Activated naive CD8-positive, alpha-beta T cell treated with anti-CD3 and anti-CD28 coated beads, Interleukin-2, amount 50 U/mL, for 16 hours (primary cell): ENCODE measurements at regions not wholly inside any gene's neighbourhood (a gene's known extent, or its start where the extent isn't known, plus 50 kb on each side); places are given as distances from the start of the nearest gene placed in this dataset.

ENCODE experiments used
- DNase-seq: peaks from one replicate; pipeline ENCODE4 v3.0.0-alpha.2; 2020; ENCODE audit warnings: low read depth, low spot score

- DNase-seq = no peak
Observed at GRCh38 chr10:128614016-128614605, 487.9 kb upstream of the MKI67 start.

- no peak for DNase-seq
Observed at GRCh38 chr10:128614802-128615553, 488.8 kb upstream of the MKI67 start.

- DNase-seq = no peak
Observed at GRCh38 chr10:128617532-128617931, 491.3 kb upstream of the MKI67 start.

GRCh38 chr10:128622706-128623105 lies 496.5 kb upstream of the MKI67 start:
- DNase-seq = no peak

GRCh38 chr10:128623776-128624175 lies 497.6 kb upstream of the MKI67 start:
- no peak for DNase-seq

- no peak for DNase-seq
Observed at GRCh38 chr10:128624656-128625530, 498.7 kb upstream of the MKI67 start.

GRCh38 chr10:128625926-128626325 lies 499.7 kb upstream of the MKI67 start:
- DNase-seq = no peak

- no peak for DNase-seq
Observed at GRCh38 chr10:128626397-128627000, 500.3 kb upstream of the MKI67 start.

- no peak for DNase-seq
Observed at GRCh38 chr10:128627811-128628210, 501.6 kb upstream of the MKI67 start.

GRCh38 chr10:128628252-128628651 lies 502.0 kb upstream of the MKI67 start:
- DNase-seq = no peak

- no peak for DNase-seq
Observed at GRCh38 chr10:128629111-128630096, 503.2 kb upstream of the MKI67 start.

- DNase-seq = no peak
Observed at GRCh38 chr10:128630787-128631252, 504.6 kb upstream of the MKI67 start.

GRCh38 chr10:128631801-128632241 lies 505.6 kb upstream of the MKI67 start:
- DNase-seq = no peak

- no peak for DNase-seq
Observed at GRCh38 chr10:128632694-128633093, 506.5 kb upstream of the MKI67 start.

GRCh38 chr10:128633864-128634540 lies 507.8 kb upstream of the MKI67 start:
- DNase-seq = no peak

GRCh38 chr10:128642023-128642422 lies 515.8 kb upstream of the MKI67 start:
- no peak for DNase-seq

GRCh38 chr10:128642502-128642901 lies 516.3 kb upstream of the MKI67 start:
- DNase-seq = no peak

GRCh38 chr10:128643658-128644057 lies 517.4 kb upstream of the MKI67 start:
- DNase-seq = no peak

- no peak for DNase-seq
Observed at GRCh38 chr10:128645486-128645885, 519.3 kb upstream of the MKI67 start.

- DNase-seq = no peak
Observed at GRCh38 chr10:128646956-128647355, 520.7 kb upstream of the MKI67 start.
